Activated naive CD8-positive, alpha-beta T cell (primary cell): ENCODE measurements at regions not wholly inside any gene's neighbourhood (a gene's known extent, or its start where the extent isn't known, plus 50 kb on each side); places are given as distances from the start of the nearest gene placed in this dataset.

Experiments
- H3K27ac Mint-ChIP-seq: one replicate; pipeline ENCODE4 v1.8.0; 2021; ENCODE audit warnings: mixed read lengths
- H3K27me3 Mint-ChIP-seq: one replicate; pipeline ENCODE4 v1.8.0; 2021; ENCODE audit warnings: mixed read lengths
- H3K36me3 Mint-ChIP-seq: one replicate; pipeline ENCODE4 v1.8.0; 2021; ENCODE audit warnings: mixed read lengths
- H3K4me1 Mint-ChIP-seq: one replicate; pipeline ENCODE4 v1.8.0; 2021; ENCODE audit warnings: low read depth, mixed read lengths
- H3K4me3 Mint-ChIP-seq: one replicate; pipeline ENCODE4 v1.8.0; 2021; ENCODE audit warnings: mild to moderate bottlenecking, mixed read lengths
- H3K9me3 Mint-ChIP-seq: one replicate; pipeline ENCODE4 v1.8.0; 2021; ENCODE audit warnings: low read depth, mixed read lengths

DNA sequence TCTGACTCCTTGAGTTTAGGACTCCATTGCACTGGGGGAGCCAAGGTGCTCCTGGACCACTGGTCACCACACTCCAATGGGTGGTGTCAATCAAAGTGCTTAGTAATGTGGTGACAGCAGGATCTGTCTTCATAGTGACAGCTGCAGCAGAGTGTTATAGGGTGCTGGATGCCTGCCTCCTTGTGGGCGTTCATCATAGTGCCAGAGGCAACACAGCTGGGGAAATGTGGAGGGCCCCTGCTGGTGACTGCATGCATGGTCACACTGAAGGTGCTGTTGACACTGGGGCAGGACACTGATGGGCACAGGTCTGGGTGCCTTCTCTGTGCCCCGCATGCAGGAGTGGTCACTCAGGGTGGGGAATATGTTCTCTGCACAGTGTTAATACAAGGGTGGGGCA, 177.5 kb upstream of the CDH8 start:
- Mint-ChIP-seq H3K4me3 (no peak overlapping the region), H3K27me3 (no peaks in the 10 kb centered on the region), H3K36me3 (no peaks in the 10 kb centered on the region), H3K4me1 (no peaks in the 10 kb centered on the region), H3K9me3 (peaks cover 10% of the 10 kb centered on the region), H3K27ac (no peak overlapping the region)

DNA sequence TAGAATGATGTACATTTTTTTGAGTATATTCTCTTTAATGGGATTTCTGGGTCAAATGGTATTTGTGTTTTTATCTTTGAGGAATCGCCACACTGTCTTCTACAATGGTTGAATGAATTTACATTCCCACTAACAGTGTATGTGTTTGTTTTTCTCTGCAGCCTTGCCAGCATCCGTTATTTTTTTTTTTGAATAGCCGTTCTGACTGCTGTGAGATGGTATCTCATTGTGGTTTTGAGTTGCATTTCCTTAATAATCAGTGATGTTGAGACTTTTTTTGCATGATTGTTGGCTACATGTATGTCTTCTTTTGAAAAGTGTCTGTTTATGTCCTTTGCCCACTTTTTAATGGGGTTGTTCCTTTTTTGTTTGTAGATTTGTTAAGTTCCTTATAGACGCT, 172.7 kb upstream of the CDH8 start:
- peaks cover 26% of the 10 kb centered on the region for H3K9me3 Mint-ChIP-seq
- no peak overlapping the region for H3K4me3 Mint-ChIP-seq
- H3K4me1 Mint-ChIP-seq = no peaks in the 10 kb centered on the region
- H3K36me3 Mint-ChIP-seq = no peaks in the 10 kb centered on the region
- no peak overlapping the region for H3K27ac Mint-ChIP-seq
- H3K27me3 Mint-ChIP-seq = no peaks in the 10 kb centered on the region

DNA sequence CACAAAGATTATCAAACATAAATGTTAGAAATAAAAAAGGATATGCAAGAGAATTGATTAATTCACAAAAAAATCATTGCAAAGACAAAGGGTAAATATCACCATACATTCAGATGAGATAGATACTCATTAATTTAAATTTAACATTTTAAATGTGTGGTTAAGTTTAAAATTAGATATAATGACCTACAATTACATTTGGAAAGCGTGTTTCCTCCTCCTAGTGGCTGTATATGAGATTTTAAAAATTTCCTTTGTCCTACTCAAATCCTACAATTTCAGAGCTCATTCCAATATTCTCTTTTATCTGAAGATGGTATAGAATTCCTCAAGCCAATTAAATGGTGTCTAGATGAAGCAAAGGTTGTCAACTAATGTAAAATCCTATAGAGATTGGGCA, 169.2 kb upstream of the CDH8 start:
- no peaks in the 10 kb centered on the region for H3K36me3 Mint-ChIP-seq
- H3K9me3 Mint-ChIP-seq = peaks cover 26% of the 10 kb centered on the region
- no peaks in the 10 kb centered on the region for H3K4me1 Mint-ChIP-seq
- no peak overlapping the region for H3K4me3 Mint-ChIP-seq
- H3K27ac Mint-ChIP-seq = no peak overlapping the region
- H3K27me3 Mint-ChIP-seq = no peaks in the 10 kb centered on the region

DNA sequence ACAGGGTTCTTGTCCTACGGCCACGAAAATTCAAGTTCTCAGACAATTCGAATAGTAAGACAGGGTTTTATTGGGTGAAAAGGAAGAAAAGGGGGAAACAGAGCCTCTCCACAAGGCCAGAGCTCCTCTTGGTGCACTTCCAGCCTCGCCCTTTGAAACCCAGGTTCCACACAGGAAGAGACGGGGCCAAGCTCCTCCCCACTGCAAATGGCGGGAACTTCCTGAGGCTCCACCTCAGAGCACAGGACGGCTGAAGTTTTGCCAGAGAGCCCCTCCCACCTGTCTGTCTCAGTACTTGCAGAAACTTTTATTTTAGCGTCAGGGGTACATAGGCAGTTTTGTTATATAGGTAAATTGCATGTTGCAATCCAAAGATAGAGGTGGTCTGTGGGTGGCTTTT, 165.7 kb upstream of the CDH8 start:
- no peaks in the 10 kb centered on the region for H3K36me3 Mint-ChIP-seq
- H3K4me1 Mint-ChIP-seq = no peaks in the 10 kb centered on the region
- no peak overlapping the region for H3K4me3 Mint-ChIP-seq
- no peaks in the 10 kb centered on the region for H3K27me3 Mint-ChIP-seq
- H3K27ac Mint-ChIP-seq = no peak overlapping the region
- peaks cover 23% of the 10 kb centered on the region for H3K9me3 Mint-ChIP-seq

DNA sequence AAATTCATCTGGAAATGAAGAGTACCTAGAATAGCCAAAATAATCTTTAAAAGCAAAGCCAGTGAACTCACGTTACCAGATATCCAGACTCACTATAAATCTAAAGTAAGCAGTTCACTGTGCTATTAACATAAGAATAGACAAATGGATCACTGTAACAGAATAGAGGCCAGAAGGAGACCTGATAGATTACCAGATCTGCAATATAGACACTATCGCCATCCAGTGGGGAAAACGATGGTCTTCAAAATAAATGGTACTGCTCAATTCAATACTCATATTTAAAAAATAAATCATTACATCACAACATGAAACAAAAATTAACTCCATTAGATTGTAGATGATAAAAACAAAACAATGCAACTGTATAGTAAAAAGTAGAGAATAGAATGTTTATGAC, 158.6 kb upstream of the CDH8 start:
- H3K9me3 Mint-ChIP-seq = peaks cover 17% of the 10 kb centered on the region
- no peak overlapping the region for H3K4me3 Mint-ChIP-seq
- no peak overlapping the region for H3K27ac Mint-ChIP-seq
- H3K4me1 Mint-ChIP-seq = no peaks in the 10 kb centered on the region
- H3K27me3 Mint-ChIP-seq = no peaks in the 10 kb centered on the region
- no peaks in the 10 kb centered on the region for H3K36me3 Mint-ChIP-seq

DNA sequence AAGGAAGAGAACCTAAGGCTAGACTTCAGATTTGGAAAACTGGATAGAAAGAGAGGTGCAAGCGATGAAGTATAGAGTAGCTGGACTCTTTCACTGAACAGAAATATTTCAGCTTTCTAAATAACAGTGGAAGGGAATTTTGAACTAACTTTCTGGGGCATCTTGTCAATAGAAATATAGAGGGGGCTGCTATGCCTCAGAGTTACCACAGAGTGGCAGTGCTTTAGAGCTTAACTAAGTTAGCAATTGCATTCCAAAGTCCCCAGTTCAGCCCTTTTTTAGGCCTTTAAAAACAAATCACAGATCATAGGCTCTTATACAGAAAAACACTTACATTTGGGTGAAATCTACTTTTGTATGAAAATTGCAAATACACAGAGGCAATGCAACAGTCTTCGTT, 154.2 kb upstream of the CDH8 start:
- Mint-ChIP-seq H3K27ac (no peak overlapping the region), H3K4me3 (no peak overlapping the region)

DNA sequence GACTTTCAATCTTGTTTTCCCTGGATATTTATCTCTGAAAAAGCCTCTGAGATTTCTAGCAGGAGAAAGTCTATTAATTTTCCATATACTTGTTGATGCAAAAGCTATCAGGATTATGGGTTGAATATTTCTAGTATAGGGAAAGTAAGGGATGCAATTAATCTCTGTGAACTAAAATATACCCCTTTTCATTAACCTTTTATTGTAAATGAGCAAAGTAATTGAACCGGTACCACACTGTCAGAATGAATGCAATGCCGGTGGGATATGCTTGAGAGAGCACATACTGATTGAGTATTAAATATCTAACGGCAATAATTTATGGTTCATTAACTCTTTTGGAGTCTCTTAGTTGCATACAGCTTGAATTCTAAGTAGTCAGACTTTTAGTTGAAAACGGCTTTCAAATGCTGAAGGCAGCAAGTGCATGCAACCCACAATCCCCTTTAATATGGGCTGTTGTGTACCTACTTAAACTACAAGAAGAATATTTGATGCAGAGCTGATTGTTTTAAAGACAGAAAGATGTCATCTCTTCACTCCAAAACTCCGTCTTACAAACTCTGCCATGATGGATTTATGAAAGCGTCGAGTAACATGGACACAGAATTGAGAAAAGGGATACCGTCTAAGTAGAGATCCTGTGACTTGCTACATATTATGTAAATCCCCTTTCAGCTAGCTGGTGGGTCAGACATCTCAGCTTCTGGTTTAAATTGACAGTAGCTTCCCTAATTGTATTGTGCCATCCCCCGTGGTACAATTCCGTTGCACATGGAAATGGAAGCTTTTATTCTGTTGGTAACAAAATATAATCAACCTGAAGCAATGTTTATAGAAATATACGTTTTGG, 141.3 kb upstream of the CDH8 start:
- no peaks in the 10 kb centered on the region for H3K4me1 Mint-ChIP-seq
- H3K27ac Mint-ChIP-seq = no peak overlapping the region
- no peaks in the 10 kb centered on the region for H3K36me3 Mint-ChIP-seq
- H3K4me3 Mint-ChIP-seq = no peak overlapping the region
- no peaks in the 10 kb centered on the region for H3K27me3 Mint-ChIP-seq
- H3K9me3 Mint-ChIP-seq = peaks cover 21% of the 10 kb centered on the region

More for the DNA sequence above, 154.2 kb upstream of the CDH8 start:
- H3K9me3 Mint-ChIP-seq = peaks cover 20% of the 10 kb centered on the region
- no peaks in the 10 kb centered on the region for H3K4me1 Mint-ChIP-seq
- H3K27me3 Mint-ChIP-seq = no peaks in the 10 kb centered on the region
- no peaks in the 10 kb centered on the region for H3K36me3 Mint-ChIP-seq

DNA sequence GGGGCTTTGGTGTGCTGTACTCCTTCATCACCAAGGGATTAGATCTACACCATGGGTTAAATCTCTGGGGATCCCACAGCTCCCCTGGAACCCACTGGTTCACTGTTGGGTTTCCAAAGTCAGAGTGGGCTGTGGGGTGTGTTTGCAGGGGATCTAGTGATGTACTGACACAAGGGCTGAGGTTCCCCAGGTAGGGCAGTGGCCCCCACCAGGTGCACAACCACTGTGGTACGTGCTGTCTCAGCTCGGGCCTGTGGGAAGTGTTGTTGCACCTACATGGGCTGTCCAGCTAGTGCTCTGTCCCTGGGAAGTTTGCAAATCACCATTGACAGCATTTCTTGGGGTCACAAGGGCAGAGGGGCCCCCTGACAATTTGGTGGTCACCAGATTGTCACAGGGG, 134.4 kb upstream of the CDH8 start:
- H3K9me3 Mint-ChIP-seq = peaks cover 21% of the 10 kb centered on the region
- no peaks in the 10 kb centered on the region for H3K36me3 Mint-ChIP-seq

DNA sequence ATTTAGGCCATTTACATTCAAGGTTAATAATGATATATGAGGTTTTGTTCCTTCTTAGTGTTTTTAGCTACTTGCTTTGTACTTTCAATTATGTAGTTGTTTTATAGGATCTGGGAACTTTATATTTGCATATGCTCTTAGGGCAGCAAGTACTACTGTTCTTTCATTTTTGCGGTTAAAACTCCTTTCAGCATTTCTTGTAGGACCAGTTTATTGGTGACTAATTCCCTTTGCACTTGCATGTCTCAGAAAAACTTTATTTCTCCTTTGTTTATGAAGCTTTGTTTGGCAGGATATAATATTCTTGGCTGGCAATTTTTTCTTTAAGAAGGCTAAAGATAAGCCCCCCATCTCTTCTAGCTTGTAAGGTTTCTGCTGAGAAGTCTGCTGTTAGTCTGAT, 131.3 kb upstream of the CDH8 start:
- Mint-ChIP-seq H3K9me3 (peaks cover 28% of the 10 kb centered on the region), H3K27me3 (no peaks in the 10 kb centered on the region)

More for the DNA sequence above, 134.4 kb upstream of the CDH8 start:
- Mint-ChIP-seq H3K27me3 (no peaks in the 10 kb centered on the region), H3K4me1 (no peaks in the 10 kb centered on the region), H3K4me3 (no peak overlapping the region), H3K27ac (no peak overlapping the region)

DNA sequence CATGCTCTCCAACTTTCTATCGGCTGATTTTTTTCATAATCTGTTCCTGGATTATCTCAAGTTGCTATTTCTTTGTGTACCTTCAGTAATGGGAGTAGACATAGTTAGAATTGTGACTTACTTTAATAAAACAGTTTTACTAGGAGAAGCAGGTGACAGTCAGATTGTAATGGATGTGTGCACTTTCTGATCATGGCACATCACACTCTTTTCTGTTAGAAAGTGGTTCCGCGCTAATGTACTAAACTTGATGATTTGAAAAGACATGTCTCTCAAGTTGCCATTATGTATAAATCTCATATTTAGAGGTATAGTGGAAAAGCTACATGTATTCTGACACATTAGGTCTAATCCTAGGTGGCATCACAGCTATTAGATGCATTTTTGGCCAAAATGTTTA, 121.3 kb upstream of the CDH8 start:
- Mint-ChIP-seq H3K4me3 (no peak overlapping the region), H3K9me3 (peaks cover 9% of the 10 kb centered on the region), H3K4me1 (no peaks in the 10 kb centered on the region), H3K36me3 (no peaks in the 10 kb centered on the region), H3K27me3 (no peaks in the 10 kb centered on the region), H3K27ac (no peak overlapping the region)

More for the DNA sequence above, 131.3 kb upstream of the CDH8 start:
- H3K4me3 Mint-ChIP-seq = no peak overlapping the region
- no peaks in the 10 kb centered on the region for H3K4me1 Mint-ChIP-seq
- H3K36me3 Mint-ChIP-seq = no peaks in the 10 kb centered on the region
- no peak overlapping the region for H3K27ac Mint-ChIP-seq

DNA sequence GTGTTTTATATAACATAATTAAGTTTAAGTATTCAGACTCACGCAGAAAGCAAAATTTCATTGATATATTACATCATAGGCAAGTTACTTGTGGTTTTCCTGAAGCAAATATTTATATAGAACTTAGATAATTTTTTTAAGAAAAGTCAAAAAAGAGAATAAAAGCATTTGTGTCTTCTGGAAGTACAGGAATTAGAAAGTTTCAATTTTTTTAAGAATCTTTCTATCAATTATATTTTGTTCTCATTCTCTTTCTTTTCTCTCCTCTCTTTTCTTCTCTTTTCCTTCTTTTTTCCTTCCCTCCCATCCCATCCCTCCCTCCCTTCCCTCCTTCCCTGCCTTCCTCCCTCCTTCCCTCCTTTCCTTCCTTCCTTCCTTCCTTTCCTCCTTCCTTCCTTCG, 120.7 kb upstream of the CDH8 start:
- Mint-ChIP-seq H3K9me3 (peaks cover 9% of the 10 kb centered on the region), H3K27me3 (no peaks in the 10 kb centered on the region), H3K4me3 (no peak overlapping the region), H3K36me3 (no peaks in the 10 kb centered on the region), H3K4me1 (no peaks in the 10 kb centered on the region), H3K27ac (no peak overlapping the region)

DNA sequence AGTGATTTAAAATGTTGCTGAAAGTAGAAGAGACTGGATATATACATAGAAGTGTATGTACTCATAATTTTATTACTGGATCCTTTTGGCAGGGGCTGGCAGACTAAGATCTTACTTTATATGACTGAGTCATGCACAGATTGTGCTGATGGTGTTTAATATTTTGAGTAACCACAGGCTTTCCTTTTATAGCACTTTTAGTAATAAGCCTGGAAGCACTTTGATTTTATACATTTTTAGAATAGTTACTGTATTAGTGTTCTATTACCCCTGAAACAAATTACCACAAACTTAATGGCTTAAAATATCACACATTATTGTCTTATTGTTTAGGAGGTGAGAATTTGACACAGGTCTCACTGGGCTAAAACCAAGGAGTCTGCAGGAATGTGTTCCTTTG, 113.4 kb upstream of the CDH8 start:
- H3K27ac Mint-ChIP-seq = no peak overlapping the region

DNA sequence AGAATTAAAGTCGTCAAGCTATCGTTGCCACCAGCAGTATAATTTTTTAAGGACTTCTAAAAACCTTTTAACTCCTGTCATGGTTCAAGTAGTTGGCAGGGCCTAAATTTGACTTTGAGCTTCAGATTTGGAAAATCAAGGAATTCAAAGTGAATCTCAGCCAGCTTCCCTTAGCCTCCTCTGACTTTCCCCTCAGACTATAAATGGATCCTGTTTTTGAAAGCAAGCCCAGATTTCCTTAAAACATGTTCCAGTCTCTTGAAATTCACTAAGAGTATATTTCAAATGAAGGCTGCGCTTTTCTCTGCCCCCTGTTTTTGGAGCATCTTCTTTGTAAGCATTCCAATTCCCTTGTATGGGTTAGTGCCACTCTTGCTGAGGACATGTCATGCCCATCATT, 101.8 kb upstream of the CDH8 start:
- Mint-ChIP-seq H3K27me3 (no peaks in the 10 kb centered on the region), H3K4me3 (no peak overlapping the region), H3K9me3 (peaks cover 26% of the 10 kb centered on the region), H3K36me3 (no peaks in the 10 kb centered on the region), H3K4me1 (no peaks in the 10 kb centered on the region), H3K27ac (no peak overlapping the region)

More for the DNA sequence above, 113.4 kb upstream of the CDH8 start:
- Mint-ChIP-seq H3K4me3 (no peak overlapping the region), H3K36me3 (no peaks in the 10 kb centered on the region), H3K4me1 (no peaks in the 10 kb centered on the region), H3K9me3 (peaks cover 5% of the 10 kb centered on the region), H3K27me3 (no peaks in the 10 kb centered on the region)

DNA sequence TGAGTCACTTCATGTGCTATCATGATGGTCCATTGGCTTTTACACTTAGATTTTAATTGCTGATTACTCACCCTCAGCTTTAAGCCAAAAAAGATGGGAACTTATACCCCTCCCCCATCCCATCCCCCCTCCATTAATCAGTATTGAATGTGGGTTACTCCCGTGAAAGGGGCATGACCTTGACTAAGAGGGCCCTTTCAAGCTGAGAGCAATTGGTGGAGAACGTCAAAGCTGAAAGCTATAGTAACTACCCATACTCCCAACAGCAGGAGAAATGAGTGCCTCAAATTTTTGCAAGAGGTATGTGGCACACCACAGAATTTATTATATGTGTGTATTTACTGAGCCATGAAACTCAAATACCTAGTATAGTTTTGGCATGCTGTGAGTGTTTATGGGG, 99.7 kb upstream of the CDH8 start:
- Mint-ChIP-seq H3K27ac (no peak overlapping the region), H3K9me3 (peaks cover 30% of the 10 kb centered on the region), H3K36me3 (no peaks in the 10 kb centered on the region), H3K4me3 (no peak overlapping the region), H3K4me1 (no peaks in the 10 kb centered on the region), H3K27me3 (no peaks in the 10 kb centered on the region)

DNA sequence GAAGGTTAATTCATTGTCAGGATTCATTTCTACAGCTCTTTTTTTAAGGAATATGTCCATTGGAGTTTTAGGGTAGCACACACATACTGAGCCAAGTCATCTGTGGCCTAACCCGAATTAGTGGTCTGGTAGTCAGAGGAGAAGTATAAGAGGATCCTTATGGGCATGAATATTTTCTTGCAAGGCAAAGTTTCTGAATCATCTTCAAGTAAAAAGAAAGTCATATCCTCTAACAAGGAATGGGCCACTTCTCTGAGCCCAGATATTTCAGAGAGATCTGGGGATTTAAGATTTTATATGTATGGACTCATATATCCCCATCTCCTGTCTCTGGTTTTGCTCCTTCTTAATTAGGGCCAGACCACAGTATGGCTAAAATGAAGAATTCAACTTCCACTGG, 99.2 kb upstream of the CDH8 start:
- Mint-ChIP-seq H3K9me3 (peaks cover 30% of the 10 kb centered on the region), H3K36me3 (no peaks in the 10 kb centered on the region), H3K27me3 (no peaks in the 10 kb centered on the region), H3K27ac (no peak overlapping the region), H3K4me3 (no peak overlapping the region), H3K4me1 (no peaks in the 10 kb centered on the region)

DNA sequence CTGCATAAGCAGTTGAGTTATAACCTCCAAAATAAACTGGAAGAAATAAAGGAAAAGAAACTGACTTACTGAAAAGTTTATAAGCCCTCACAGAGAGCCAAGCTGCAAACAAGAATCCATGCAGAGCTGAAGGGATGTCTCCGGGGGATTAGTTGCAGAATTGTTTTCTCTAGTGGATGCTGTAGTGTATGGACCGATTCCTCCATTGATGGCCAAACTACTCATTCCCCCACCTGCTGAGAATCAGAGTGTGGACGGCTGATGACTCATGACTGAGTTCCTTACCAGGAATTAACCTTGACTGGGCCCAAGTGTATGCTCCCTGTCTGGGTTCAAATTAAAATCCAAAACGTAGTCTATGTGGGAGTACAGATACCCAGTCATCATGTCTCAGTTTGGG, 93.9 kb upstream of the CDH8 start:
- Mint-ChIP-seq H3K27me3 (no peaks in the 10 kb centered on the region), H3K9me3 (peaks cover 11% of the 10 kb centered on the region), H3K27ac (no peak overlapping the region), H3K4me1 (no peaks in the 10 kb centered on the region), H3K36me3 (no peaks in the 10 kb centered on the region), H3K4me3 (no peak overlapping the region)
